Tibial artery (tissue), 4 donors: ENCODE measurements at regions not wholly inside any gene's neighbourhood (a gene's known extent, or its start where the extent isn't known, plus 50 kb on each side); places are given as distances from the start of the nearest gene placed in this dataset.

ENCODE experiments used
- DNase-seq, 2 donors: peaks; one replicate each; pipeline ENCODE4 v3.0.0-alpha.2; 2019
- H3K27ac ChIP-seq, 2 donors: fragments of 200-600 bp; sonication (generic) in 1 of 2; 1 replicate in 1 of 2; 2 replicates in 1 of 2; pipeline ENCODE4 v1.5.1; 2018 to 2019; ENCODE audit warnings: mild to moderate bottlenecking in 1 of 2
- H3K27me3 ChIP-seq, 2 donors: fragments of 200-600 bp; sonication (generic) in 1 of 2; one replicate each; pipeline versions ENCODE4 v1.5.1 to v1.6.0; 2016 to 2019
- H3K36me3 ChIP-seq, 3 donors: fragments of 200-600 bp; sonication (generic) in 2 of 3; one replicate each; pipeline ENCODE4 v1.5.1; 2016 to 2019; ENCODE audit warnings: mild to moderate bottlenecking in 2 of 3
- H3K4me1 ChIP-seq, 4 donors: fragments of 200-600 bp; sonication (generic) in 2 of 4; 1 replicate in 3 of 4; 2 replicates in 1 of 4; pipeline ENCODE4 v1.5.1; 2016 to 2019
- H3K4me3 ChIP-seq, 2 donors: fragments of 200-600 bp; sonication (generic) in 1 of 2; 1 replicate in 1 of 2; 2 replicates in 1 of 2; pipeline ENCODE4 v1.5.1; 2018 to 2019; ENCODE audit warnings: mild to moderate bottlenecking in 2 of 2
- H3K9me3 ChIP-seq, 3 donors: fragments of 200-600 bp; sonication (generic) in 1 of 3; one replicate each; pipeline ENCODE4 v1.5.1; 2016 to 2019
- intact Hi-C: fragments of 100-400 bp; cut with DNase I; formaldehyde crosslinking; loops from one replicate; pipeline ENCODE4 v1.15.0; 2023; ENCODE audit warnings: low total_unique reads
- TF ChIP-seq, protein P1 (sequence below), 2 experiments: fragments of 200-600 bp in 1 of 2; fragments of 450-650 bp in 1 of 2; IDR thresholded peaks; one replicate each; pipeline ENCODE4 v1.5.1; 2017 to 2019; ENCODE audit warnings: antibody characterized with exemption in 2 of 2, mild to moderate bottlenecking in 1 of 2, moderate library complexity in 1 of 2

DNA sequence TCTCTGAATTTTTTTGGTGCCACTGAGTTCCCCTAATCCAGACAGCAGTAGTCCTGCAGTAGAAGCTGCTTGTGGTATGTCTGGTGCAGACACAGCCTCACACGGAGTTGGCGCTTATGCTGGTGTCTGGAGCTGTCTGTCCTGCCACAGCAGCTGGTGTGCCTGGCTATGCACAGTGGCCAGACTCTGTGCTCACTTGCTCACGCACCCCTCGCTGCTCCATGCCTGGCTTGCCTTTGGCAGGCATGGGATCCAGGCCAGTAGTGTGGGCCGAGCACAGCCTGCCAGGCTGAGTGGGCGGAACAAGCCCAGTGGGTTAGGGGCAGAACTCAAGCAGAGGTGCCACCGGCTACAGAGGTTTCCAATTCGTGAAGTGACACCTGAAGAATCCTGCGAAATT is 845.9 kb upstream of the PCDH9 start:
- no peaks in the 10 kb centered on the region for H3K27me3 ChIP-seq
- DNase-seq: no peak
- intact Hi-C loops: no loop called here
- TF ChIP-seq, protein P1, sequence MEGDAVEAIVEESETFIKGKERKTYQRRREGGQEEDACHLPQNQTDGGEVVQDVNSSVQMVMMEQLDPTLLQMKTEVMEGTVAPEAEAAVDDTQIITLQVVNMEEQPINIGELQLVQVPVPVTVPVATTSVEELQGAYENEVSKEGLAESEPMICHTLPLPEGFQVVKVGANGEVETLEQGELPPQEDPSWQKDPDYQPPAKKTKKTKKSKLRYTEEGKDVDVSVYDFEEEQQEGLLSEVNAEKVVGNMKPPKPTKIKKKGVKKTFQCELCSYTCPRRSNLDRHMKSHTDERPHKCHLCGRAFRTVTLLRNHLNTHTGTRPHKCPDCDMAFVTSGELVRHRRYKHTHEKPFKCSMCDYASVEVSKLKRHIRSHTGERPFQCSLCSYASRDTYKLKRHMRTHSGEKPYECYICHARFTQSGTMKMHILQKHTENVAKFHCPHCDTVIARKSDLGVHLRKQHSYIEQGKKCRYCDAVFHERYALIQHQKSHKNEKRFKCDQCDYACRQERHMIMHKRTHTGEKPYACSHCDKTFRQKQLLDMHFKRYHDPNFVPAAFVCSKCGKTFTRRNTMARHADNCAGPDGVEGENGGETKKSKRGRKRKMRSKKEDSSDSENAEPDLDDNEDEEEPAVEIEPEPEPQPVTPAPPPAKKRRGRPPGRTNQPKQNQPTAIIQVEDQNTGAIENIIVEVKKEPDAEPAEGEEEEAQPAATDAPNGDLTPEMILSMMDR (IDR thresholded peaks at IDR 0.05): no peak
- no peak overlapping the region for H3K27ac ChIP-seq
- H3K4me1 ChIP-seq: no peaks in the 10 kb centered on the region
- H3K4me3 ChIP-seq: no peak overlapping the region
- H3K9me3 ChIP-seq: no peaks in the 10 kb centered on the region
- H3K36me3 ChIP-seq: no peaks in the 10 kb centered on the region

DNA sequence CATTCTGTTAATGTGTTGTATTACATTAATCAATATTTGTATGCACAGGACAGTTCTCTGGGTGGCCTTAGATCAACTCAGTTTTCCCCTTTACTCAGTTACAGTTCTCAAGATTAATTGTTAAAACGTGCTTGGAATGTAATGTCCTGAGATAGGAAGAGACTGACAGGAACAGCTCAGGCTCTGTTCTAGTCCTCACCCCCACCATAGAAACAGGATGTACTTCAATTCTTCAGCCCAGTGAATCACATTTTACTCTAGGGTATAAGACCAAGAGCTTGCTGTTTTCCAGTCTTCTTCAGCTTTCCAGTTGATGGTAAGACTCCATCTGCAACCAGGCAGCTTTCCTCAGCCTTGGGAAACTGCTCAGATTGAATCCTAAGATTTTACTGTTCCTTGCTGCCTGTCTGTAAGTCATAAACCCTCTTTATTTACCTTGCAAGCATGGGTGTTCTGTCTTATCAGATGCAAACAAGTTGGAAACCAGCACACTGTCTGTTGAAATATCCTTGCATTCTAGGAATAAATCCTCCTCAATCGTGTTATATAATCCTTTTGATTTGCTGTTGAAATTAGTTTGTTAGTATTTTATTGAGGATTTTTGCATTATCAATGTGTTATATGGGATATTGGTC is 836.9 kb upstream of the PCDH9 start:
- Histone ChIP-seq H3K27ac (no peak overlapping the region), H3K9me3 (no peaks in the 10 kb centered on the region), H3K4me3 (no peak overlapping the region), H3K27me3 (no peaks in the 10 kb centered on the region), H3K36me3 (no peaks in the 10 kb centered on the region), H3K4me1 (no peaks in the 10 kb centered on the region)
- TF ChIP-seq, protein P1 (IDR thresholded peaks at IDR 0.05): no peak
- intact Hi-C loops: no loop called here
- no peak for DNase-seq

DNA sequence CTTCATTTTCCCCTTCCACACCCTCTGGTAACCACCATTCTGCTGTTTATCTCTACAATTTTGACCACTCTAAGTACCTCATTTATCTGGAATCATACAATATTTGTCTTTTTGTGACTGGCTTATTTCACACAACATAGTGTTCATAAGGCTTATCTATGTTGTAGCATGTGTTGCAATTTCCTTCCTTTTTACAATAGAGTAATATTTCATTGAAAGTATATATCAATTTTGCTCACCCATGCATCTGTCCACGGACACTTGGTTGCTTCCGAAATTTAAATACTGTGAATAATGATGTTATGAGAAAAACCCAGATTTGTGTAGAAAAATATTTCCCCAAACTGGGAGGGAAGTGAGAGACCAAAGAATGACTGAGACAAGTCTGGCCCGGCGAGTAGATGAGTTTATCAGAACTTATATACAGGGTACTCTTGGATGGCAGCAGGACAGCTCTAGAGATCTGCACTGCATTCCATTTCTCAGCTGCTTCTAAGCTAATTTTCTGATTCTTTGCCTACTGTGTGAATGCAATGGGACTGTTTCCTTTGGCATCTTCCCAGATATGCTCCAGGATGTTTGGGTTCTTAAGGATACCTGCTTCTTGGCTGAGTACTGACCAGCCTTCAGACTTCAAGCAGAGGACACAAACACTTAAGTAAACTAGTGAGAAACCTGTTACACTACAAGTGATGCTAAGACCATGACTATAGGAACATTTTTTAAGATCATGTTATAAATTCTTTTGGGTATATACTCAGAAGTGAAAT is 834.0 kb upstream of the PCDH9 start:
- Histone ChIP-seq H3K36me3 (no peaks in the 10 kb centered on the region), H3K27ac (no peak overlapping the region), H3K4me1 (no peaks in the 10 kb centered on the region), H3K27me3 (no peaks in the 10 kb centered on the region), H3K4me3 (no peak overlapping the region), H3K9me3 (no peaks in the 10 kb centered on the region)
- TF ChIP-seq, protein P1 (IDR thresholded peaks at IDR 0.05): no peak
- no peak for DNase-seq
- intact Hi-C loops: no loop called here

DNA sequence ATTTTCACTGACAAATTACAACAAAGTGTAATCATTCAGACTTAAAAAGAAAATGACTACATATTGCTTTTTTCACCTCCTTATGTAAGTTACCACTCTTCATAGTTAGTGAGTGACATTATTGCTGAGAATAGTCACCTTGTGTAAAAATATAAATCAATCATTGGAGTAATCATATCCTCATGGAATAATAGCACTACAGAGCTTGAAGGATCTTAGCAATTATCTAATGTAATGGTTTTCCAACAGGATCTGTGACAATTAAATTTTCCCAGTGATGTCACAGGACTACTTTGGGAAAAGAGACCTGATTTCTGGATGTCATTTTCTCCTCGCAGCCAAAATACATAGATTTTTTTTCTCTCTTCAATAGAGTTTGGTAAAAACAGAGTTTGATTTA is 833.0 kb upstream of the PCDH9 start:
- H3K4me3 ChIP-seq: no peak overlapping the region
- intact Hi-C loops: no loop called here
- TF ChIP-seq, protein P1 (IDR thresholded peaks at IDR 0.05): no peak
- H3K4me1 ChIP-seq: no peaks in the 10 kb centered on the region
- H3K27ac ChIP-seq: no peak overlapping the region
- H3K36me3 ChIP-seq: no peaks in the 10 kb centered on the region
- H3K27me3 ChIP-seq: no peaks in the 10 kb centered on the region
- H3K9me3 ChIP-seq: no peaks in the 10 kb centered on the region
- no peak for DNase-seq

DNA sequence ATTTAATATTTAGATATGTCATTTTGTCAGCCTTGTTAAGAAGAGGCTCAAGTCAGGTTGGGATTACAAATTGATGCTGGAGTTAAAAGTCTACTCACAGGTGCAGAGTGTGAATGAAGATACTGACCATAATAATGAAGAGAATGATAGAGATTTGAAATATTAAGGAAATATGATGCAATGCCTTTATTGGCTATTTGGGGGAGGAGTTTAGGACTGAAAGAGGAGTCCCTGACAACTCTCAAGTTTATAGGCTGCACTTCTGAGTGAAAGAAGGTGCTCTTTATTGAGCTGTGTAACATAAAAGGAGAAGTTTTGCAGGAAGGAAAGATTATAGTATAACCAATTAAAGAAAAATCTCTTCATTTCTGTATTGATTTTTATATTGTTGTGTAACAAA is 827.7 kb upstream of the PCDH9 start:
- TF ChIP-seq, protein P1 (IDR thresholded peaks at IDR 0.05): no peak
- Histone ChIP-seq H3K27ac (no peak overlapping the region), H3K4me1 (no peaks in the 10 kb centered on the region), H3K36me3 (no peaks in the 10 kb centered on the region), H3K9me3 (no peaks in the 10 kb centered on the region), H3K4me3 (no peak overlapping the region), H3K27me3 (no peaks in the 10 kb centered on the region)
- intact Hi-C loops: no loop called here
- no peak for DNase-seq
